ENCODE measurements at regions not wholly inside any gene's neighbourhood (a gene's known extent, or its start where the extent isn't known, plus 50 kb on each side); places are given as distances from the start of the nearest gene placed in this dataset.

DNA sequence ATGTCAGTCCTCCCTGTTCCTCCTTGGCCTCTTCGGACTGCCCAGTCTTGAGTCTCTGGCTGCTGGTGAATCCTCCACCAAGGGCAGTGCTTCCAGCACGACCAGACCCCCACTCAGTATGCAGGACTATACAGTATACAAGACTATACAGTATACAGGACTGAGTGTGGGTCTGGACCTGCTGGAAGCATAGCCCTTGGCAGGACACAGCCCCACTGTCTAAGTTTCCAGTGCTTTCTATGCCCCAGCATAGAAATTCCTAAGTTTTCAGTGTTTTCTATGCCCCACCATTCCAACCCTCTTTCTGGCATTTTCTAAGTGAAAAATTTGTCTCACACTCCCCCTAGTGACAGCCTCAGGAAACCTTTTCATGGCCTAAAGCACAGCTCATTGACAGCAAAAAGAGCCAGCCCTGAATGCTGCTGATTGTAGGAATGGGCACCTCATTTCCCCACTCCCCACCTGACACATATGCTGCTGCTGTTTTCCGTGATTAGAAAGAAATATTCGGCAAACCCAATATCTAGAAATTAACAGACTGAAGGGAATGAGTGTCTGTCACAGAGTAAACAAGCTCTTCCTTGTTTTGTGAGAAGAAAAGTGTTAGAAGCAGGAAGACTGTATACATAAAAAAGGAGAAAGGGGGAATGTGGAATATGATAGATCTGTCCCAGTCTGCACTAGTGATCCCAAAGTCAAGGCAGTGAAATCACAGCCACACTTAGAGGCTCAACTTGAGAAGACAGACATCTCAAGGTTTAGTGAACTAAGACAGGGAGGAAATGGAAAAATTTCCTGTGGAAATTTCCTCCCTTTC is 206.9 kb downstream of the IBTK start:
- DNase-seq = peak; percentile 33 to 37
- H3K36me3 ChIP-seq (ENCODE audit: control insufficient read depth, insufficient read depth, low read length) = no peaks in the 10 kb centered on the region
- no CpG with 5 or more reads among the region's 4 CpGs for WGBS (ENCODE audit: insufficient coverage, low lambda C conversion rate)
- no peak overlapping the region for H3K4me3 ChIP-seq (ENCODE audit: low read length)
- H3K27me3 ChIP-seq (ENCODE audit: control insufficient read depth, insufficient read depth, low read length) = no peaks in the 10 kb centered on the region
- H3K27ac ChIP-seq (ENCODE audit: low read length) = no peak overlapping the region
- no peaks in the 10 kb centered on the region for H3K4me1 ChIP-seq (ENCODE audit: control insufficient read depth, insufficient read depth, low read length)
- H3K9me3 ChIP-seq (ENCODE audit: control insufficient read depth, low read depth, low read length) = no peaks in the 10 kb centered on the region

- H3K4me1 ChIP-seq (ENCODE audit: control insufficient read depth, insufficient read depth, low read length) = no peaks in the 10 kb centered on the region
- H3K36me3 ChIP-seq (ENCODE audit: control insufficient read depth, insufficient read depth, low read length) = no peaks in the 10 kb centered on the region
- DNase-seq = no peak
- H3K27ac ChIP-seq (ENCODE audit: low read length) = no peak overlapping the region
- H3K4me3 ChIP-seq (ENCODE audit: low read length) = no peak overlapping the region
- H3K9me3 ChIP-seq (ENCODE audit: control insufficient read depth, low read depth, low read length) = no peaks in the 10 kb centered on the region
- 81% methylated on average over 4 of the region's 5 CpGs for WGBS (ENCODE audit: insufficient coverage, low lambda C conversion rate)
- H3K27me3 ChIP-seq (ENCODE audit: control insufficient read depth, insufficient read depth, low read length) = no peaks in the 10 kb centered on the region
Measured at GRCh38 chr6:82038631-82039030, 208.9 kb downstream of the IBTK start.

DNA sequence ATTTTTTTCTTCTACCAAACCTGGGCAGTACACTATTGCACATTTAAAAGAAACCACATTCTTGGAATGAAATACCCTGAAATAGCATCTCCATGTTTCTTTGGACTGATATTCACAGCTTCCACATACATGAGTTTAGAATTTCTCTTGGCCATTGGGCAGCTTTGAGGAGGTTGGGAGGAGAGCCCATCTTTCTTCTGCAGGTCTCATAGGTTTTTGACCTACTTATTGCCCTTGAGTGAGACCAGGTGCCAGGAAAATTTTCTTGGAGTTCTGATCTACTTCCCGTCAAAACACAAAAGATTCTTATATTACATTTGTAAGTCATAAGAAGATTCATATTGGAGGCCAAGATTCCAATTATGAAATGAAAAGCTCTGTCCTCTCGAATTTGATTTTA is 212.0 kb downstream of the IBTK start:
- Histone ChIP-seq H3K36me3 (ENCODE audit: control insufficient read depth, insufficient read depth, low read length) (no peaks in the 10 kb centered on the region), H3K27me3 (ENCODE audit: control insufficient read depth, insufficient read depth, low read length) (no peaks in the 10 kb centered on the region), H3K4me1 (ENCODE audit: control insufficient read depth, insufficient read depth, low read length) (no peaks in the 10 kb centered on the region), H3K4me3 (ENCODE audit: low read length) (no peak overlapping the region), H3K9me3 (ENCODE audit: control insufficient read depth, low read depth, low read length) (no peaks in the 10 kb centered on the region), H3K27ac (ENCODE audit: low read length) (no peak overlapping the region)
- no peak for DNase-seq
- 100% methylated on average over 1 of the region's 2 CpGs for WGBS (ENCODE audit: insufficient coverage, low lambda C conversion rate)

DNA sequence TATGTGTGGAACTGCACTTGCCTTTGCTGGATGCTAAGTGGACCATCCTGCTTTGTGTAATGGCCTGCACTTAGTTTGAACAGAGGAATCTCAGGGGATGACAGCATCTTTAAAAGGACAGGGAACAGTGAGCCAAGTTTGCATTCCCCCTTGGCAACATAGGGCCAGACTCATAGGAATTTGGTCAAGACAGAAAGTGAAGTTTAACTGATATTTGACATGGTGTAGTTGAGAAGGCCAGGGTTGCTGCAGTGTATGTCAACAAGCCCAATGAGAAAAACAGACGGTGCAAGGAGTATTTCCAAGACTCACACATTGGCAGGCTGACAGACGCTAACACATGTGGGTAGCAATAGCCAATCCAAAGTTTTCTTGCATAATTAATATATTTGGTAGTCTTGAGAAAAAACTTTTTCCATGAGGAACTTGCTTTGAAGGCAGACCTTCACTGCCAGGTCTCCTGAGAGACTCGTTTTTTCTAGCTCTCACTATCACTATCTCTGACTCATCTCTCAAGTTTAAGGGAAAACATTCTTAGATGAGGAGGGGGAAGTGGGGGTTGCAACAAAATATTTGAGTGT is 213.8 kb downstream of the IBTK start:
- H3K9me3 ChIP-seq (ENCODE audit: control insufficient read depth, low read depth, low read length) = no peaks in the 10 kb centered on the region
- H3K4me3 ChIP-seq (ENCODE audit: low read length) = no peak overlapping the region
- H3K27ac ChIP-seq (ENCODE audit: low read length) = no peak overlapping the region
- DNase-seq = no peak
- H3K27me3 ChIP-seq (ENCODE audit: control insufficient read depth, insufficient read depth, low read length) = no peaks in the 10 kb centered on the region
- no peaks in the 10 kb centered on the region for H3K4me1 ChIP-seq (ENCODE audit: control insufficient read depth, insufficient read depth, low read length)
- no CpG with 5 or more reads among the region's 3 CpGs for WGBS (ENCODE audit: insufficient coverage, low lambda C conversion rate)
- H3K36me3 ChIP-seq (ENCODE audit: control insufficient read depth, insufficient read depth, low read length) = no peaks in the 10 kb centered on the region

GRCh38 chr6:82032444-82032843 is 215.1 kb downstream of the IBTK start:
- Histone ChIP-seq H3K27me3 (ENCODE audit: control insufficient read depth, insufficient read depth, low read length) (no peaks in the 10 kb centered on the region), H3K36me3 (ENCODE audit: control insufficient read depth, insufficient read depth, low read length) (no peaks in the 10 kb centered on the region), H3K4me1 (ENCODE audit: control insufficient read depth, insufficient read depth, low read length) (no peaks in the 10 kb centered on the region), H3K4me3 (ENCODE audit: low read length) (no peak overlapping the region), H3K27ac (ENCODE audit: low read length) (no peak overlapping the region), H3K9me3 (ENCODE audit: control insufficient read depth, low read depth, low read length) (no peaks in the 10 kb centered on the region)
- DNase-seq = no peak

DNA sequence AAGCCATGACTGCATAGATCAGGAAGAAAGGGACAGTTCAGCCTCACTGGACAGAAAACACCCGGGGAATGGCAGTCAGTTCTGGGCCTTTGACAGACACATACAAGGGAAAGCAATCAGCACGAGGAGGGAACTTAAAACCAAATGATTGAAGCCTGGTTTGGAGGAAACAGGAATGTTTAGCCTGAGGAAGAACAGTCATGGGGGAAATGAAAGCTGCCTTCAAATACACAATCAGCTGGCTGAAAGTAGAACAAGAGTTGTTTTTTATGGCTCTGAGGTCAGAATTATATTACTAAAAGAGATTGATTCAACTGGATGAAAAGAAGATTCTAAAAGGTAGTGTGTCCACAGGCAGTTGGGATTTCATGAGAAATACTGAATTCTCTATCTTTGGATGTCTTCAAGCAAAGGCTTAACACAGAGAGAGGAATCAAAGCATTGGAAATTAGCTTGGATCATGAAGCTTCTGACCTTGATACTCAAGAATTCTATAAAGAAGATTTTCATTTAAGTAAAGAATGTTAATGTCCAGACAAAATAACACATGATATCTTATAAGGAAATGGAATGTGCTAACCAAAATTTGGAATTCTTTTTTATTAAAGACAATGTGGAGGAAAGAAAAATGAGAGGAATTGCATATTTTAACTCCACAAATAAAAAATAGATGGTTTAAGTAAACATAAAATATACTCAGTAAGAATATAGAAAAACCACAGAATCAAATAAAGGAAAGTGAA is 216.6 kb downstream of the IBTK start:
- WGBS (ENCODE audit: insufficient coverage, low lambda C conversion rate) = no CpG with 5 or more reads among the region's 2 CpGs
- H3K9me3 ChIP-seq (ENCODE audit: control insufficient read depth, low read depth, low read length) = no peaks in the 10 kb centered on the region
- H3K27ac ChIP-seq (ENCODE audit: low read length) = no peak overlapping the region
- no peaks in the 10 kb centered on the region for H3K27me3 ChIP-seq (ENCODE audit: control insufficient read depth, insufficient read depth, low read length)
- H3K4me1 ChIP-seq (ENCODE audit: control insufficient read depth, insufficient read depth, low read length) = no peaks in the 10 kb centered on the region
- H3K36me3 ChIP-seq (ENCODE audit: control insufficient read depth, insufficient read depth, low read length) = no peaks in the 10 kb centered on the region
- no peak for DNase-seq
- no peak overlapping the region for H3K4me3 ChIP-seq (ENCODE audit: low read length)

DNA sequence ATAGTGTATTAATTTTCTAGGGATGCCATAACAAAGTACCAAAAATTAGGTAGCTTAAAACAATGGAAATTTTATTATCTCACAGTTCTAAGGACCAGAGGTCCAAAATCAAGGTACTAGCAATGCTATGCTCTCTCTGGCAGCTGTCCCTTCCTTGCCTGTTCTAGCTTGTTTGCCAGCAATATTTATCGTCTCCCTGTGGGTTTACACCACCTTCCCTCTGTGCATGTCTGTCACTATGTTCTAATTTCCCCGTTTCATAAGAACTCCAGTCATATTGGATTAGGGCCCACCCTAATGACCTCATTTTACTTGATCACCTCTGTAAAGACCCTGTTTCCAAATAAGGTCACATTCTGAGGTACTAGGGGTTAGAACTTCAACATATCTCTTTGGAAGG is 217.2 kb downstream of the IBTK start:
- Histone ChIP-seq H3K9me3 (ENCODE audit: control insufficient read depth, low read depth, low read length) (no peaks in the 10 kb centered on the region), H3K4me3 (ENCODE audit: low read length) (no peak overlapping the region), H3K27me3 (ENCODE audit: control insufficient read depth, insufficient read depth, low read length) (no peaks in the 10 kb centered on the region), H3K27ac (ENCODE audit: low read length) (no peak overlapping the region), H3K36me3 (ENCODE audit: control insufficient read depth, insufficient read depth, low read length) (no peaks in the 10 kb centered on the region), H3K4me1 (ENCODE audit: control insufficient read depth, insufficient read depth, low read length) (no peaks in the 10 kb centered on the region)
- no peak for DNase-seq
- WGBS (ENCODE audit: insufficient coverage, low lambda C conversion rate) = no CpG with 5 or more reads among the region's 2 CpGs

DNA sequence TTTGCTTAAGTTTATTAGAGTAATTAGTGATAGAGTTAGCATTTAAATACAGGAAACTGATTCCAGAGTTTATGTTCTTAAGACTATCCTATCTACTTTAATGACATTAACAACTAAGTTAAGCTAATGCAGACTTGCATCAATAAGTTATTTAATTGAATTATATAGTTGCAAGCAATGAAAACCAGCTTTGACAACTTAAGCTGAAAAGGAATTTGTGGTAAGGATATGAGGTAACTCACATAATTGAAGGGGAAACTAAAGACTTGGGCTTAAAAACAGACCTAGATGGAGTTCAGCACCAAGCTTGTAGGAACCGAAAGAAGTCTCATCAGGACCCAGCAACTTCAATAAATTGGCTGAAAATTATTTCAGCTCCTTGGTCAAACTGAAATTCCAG is 222.3 kb downstream of the IBTK start:
- DNase-seq = no peak
- no CpG with 5 or more reads among the region's 1 CpG for WGBS (ENCODE audit: insufficient coverage, low lambda C conversion rate)
- Histone ChIP-seq H3K36me3 (ENCODE audit: control insufficient read depth, insufficient read depth, low read length) (no peaks in the 10 kb centered on the region), H3K9me3 (ENCODE audit: control insufficient read depth, low read depth, low read length) (no peaks in the 10 kb centered on the region), H3K27me3 (ENCODE audit: control insufficient read depth, insufficient read depth, low read length) (no peaks in the 10 kb centered on the region), H3K4me3 (ENCODE audit: low read length) (no peak overlapping the region), H3K27ac (ENCODE audit: low read length) (no peak overlapping the region), H3K4me1 (ENCODE audit: control insufficient read depth, insufficient read depth, low read length) (peaks cover 5% of the 10 kb centered on the region)

DNA sequence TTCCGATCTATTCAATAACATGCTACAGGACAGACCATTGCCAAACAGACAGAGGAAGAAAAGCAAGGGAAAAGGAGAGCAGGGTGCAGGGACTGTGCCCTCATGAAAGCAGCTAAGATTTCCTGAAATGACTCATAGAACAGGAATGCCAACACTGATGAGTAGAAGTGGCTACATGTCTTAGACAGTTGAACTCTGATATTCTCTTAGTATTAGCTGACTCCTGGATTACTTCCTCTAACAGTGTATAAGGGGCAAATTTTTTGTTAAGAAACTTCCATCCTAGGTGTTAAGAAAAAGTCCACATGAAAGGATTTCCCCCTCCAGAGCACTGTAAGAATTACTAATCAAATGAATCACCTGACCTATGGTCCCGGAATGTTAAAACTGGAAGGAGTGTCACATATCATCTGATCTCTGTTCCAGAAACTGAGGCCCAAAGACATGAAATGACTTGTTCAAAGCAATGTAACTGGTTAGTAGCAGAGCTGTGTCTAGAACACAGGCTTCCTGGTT is 224.9 kb downstream of the IBTK start:
- no peaks in the 10 kb centered on the region for H3K36me3 ChIP-seq (ENCODE audit: control insufficient read depth, insufficient read depth, low read length)
- H3K4me3 ChIP-seq (ENCODE audit: low read length) = no peak overlapping the region
- H3K27ac ChIP-seq (ENCODE audit: low read length) = peak overlapping the region; percentile 88
- peak; percentile 69 to 90 for DNase-seq
- H3K4me1 ChIP-seq (ENCODE audit: control insufficient read depth, insufficient read depth, low read length) = peaks cover 11% of the 10 kb centered on the region
- no peaks in the 10 kb centered on the region for H3K9me3 ChIP-seq (ENCODE audit: control insufficient read depth, low read depth, low read length)
- WGBS (ENCODE audit: insufficient coverage, low lambda C conversion rate) = no CpG with 5 or more reads among the region's 2 CpGs
- H3K27me3 ChIP-seq (ENCODE audit: control insufficient read depth, insufficient read depth, low read length) = no peaks in the 10 kb centered on the region

DNA sequence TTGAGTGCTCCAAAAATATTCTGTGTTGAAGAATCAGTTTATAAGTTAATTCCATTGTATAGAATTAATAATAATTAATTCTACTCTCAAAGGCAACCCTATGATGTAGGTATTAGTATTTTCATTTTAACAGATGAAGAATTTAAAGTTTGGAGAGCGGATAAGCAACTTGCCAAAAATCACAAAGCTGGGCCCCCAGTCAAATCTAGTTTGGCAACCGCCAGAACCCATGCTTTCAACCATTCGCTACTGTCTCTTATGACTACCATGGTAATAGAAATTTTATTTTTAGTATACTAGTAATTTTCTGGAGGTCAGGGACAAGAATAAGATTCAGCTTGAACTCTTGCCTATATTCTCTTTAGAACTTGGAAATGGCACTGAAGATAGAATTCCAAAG is 229.8 kb downstream of the IBTK start:
- Histone ChIP-seq H3K27me3 (ENCODE audit: control insufficient read depth, insufficient read depth, low read length) (no peaks in the 10 kb centered on the region), H3K9me3 (ENCODE audit: control insufficient read depth, low read depth, low read length) (no peaks in the 10 kb centered on the region), H3K27ac (ENCODE audit: low read length) (peak overlapping the region; percentile 80), H3K4me1 (ENCODE audit: control insufficient read depth, insufficient read depth, low read length) (peaks cover 15% of the 10 kb centered on the region), H3K36me3 (ENCODE audit: control insufficient read depth, insufficient read depth, low read length) (no peaks in the 10 kb centered on the region), H3K4me3 (ENCODE audit: low read length) (no peak overlapping the region)
- WGBS (ENCODE audit: insufficient coverage, low lambda C conversion rate) = 100% methylated on average over 1 of the region's 3 CpGs
- no peak for DNase-seq
